ENCODE measurements at regions not wholly inside any gene's neighbourhood (a gene's known extent, or its start where the extent isn't known, plus 50 kb on each side); places are given as distances from the start of the nearest gene placed in this dataset.
"Not testable (repeated sequence)": the region's sequence is repeated elsewhere in the genome, so short reads cannot be mapped to it uniquely, and the experiment has no call there.

GRCh38 chr13:71183352-71183751 lies 683.7 kb downstream of the DACH1 start:
- TF ChIP-seq POLR2A, SPI1, POU2F2, POLR2AphosphoS5 (IDR thresholded peaks at IDR 0.05; ENCODE audit: low read depth, low read length): not testable (repeated sequence)

Data from GM12891 (cell line).